ENCODE measurements at regions not wholly inside any gene's neighbourhood (a gene's known extent, or its start where the extent isn't known, plus 50 kb on each side); places are given as distances from the start of the nearest gene placed in this dataset.
A peak's percentile ranks its signal among the peaks of the same experiment; 100 is the strongest.

GRCh38 chr6:4313044-4313686 lies 177.8 kb upstream of the ECI2 start:
- no peak for DNase-seq

GRCh38 chr6:4311976-4312860 lies 176.8 kb upstream of the ECI2 start:
- no peak for DNase-seq

- no peak for DNase-seq
Measured at GRCh38 chr6:4309540-4309939, 174.2 kb upstream of the ECI2 start.

- no peak for DNase-seq
Measured at GRCh38 chr6:4308364-4308763, 173.0 kb upstream of the ECI2 start.

- DNase-seq: no peak
Measured at GRCh38 chr6:4304927-4305455, 169.6 kb upstream of the ECI2 start.

- DNase-seq: no peak
Measured at GRCh38 chr6:4303638-4304037, 168.3 kb upstream of the ECI2 start.

- DNase-seq: no peak
Measured at GRCh38 chr6:4302524-4302923, 167.1 kb upstream of the ECI2 start.

GRCh38 chr6:4301871-4302270 lies 166.5 kb upstream of the ECI2 start:
- DNase-seq: no peak

GRCh38 chr6:4300917-4301316 lies 165.5 kb upstream of the ECI2 start:
- DNase-seq: no peak

GRCh38 chr6:4299476-4299875 lies 164.1 kb upstream of the ECI2 start:
- DNase-seq: no peak

- no peak for DNase-seq
Measured at GRCh38 chr6:4297348-4297747, 162.0 kb upstream of the ECI2 start.

GRCh38 chr6:4296552-4296951 lies 161.2 kb upstream of the ECI2 start:
- no peak for DNase-seq

- no peak for DNase-seq
Measured at GRCh38 chr6:4295783-4296155, 160.4 kb upstream of the ECI2 start.

- DNase-seq: no peak
Measured at GRCh38 chr6:4295058-4295782, 159.8 kb upstream of the ECI2 start.

- no peak for DNase-seq
Measured at GRCh38 chr6:4294636-4295035, 159.3 kb upstream of the ECI2 start.

- no peak for DNase-seq
Measured at GRCh38 chr6:4291453-4292403, 156.4 kb upstream of the ECI2 start.

- DNase-seq: no peak
Measured at GRCh38 chr6:4289770-4290320, 154.5 kb upstream of the ECI2 start.

GRCh38 chr6:4287811-4288244 lies 152.5 kb upstream of the ECI2 start:
- no peak for DNase-seq

GRCh38 chr6:4287372-4287771 lies 152.0 kb upstream of the ECI2 start:
- DNase-seq: no peak

- no peak for DNase-seq
Measured at GRCh38 chr6:4282926-4283325, 147.6 kb upstream of the ECI2 start.

- DNase-seq: peak; percentile 62
Measured at GRCh38 chr6:4281341-4282293, 146.2 kb upstream of the ECI2 start.
